UCSD-AML1 (cell line): ENCODE measurements at regions not wholly inside any gene's neighbourhood (a gene's known extent, or its start where the extent isn't known, plus 50 kb on each side); places are given as distances from the start of the nearest gene placed in this dataset.
"Not testable (repeated sequence)": the region's sequence is repeated elsewhere in the genome, so short reads cannot be mapped to it uniquely, and the experiment has no call there.

ENCODE experiments used
- DNase-seq: peaks from one replicate; lab custom pipeline; 2025; ENCODE audit not compliant: unreplicated experiment; lab: John Stamatoyannopoulos, UW

DNA sequence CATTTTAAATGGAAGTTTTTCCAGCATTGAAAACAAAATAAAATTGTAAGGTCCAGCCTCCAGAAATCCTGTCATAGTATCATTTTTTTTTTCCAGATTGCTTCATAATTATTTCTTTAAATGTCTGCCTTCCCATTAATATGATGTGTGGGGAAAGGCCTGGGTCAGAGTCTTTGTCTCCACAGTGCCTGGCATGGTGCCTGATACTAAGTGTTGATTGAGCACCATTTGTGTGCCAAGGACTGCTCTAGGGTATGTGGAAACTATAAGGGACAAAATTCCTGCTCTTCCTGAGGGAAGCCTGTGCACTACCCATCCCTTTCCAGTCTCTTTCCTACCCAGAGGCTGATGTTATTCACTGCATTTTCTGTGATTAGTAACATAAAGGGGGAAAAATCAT is 53.1 kb upstream of the BEND4 start:
- DNase-seq: no peak

DNA sequence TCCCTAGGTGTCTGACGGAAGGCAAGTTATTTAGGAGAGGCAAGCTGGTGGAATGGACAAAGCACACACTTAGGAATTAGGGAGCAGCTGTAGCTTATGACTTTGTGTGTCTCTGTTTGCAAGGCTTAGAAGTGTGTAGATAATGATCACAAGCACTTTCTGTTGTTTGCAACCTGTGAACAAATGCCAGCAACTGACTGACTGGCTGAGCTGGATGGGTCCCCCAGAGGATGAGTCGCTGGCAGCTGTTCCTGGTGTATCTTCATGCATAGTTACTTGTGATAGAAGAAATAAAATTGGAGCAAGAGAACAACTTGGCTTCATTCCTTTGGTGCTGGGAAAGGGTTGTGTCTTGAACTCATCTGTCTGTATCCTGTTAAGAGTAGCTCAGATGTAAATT is 64.2 kb upstream of the BEND4 start:
- DNase-seq: no peak

DNA sequence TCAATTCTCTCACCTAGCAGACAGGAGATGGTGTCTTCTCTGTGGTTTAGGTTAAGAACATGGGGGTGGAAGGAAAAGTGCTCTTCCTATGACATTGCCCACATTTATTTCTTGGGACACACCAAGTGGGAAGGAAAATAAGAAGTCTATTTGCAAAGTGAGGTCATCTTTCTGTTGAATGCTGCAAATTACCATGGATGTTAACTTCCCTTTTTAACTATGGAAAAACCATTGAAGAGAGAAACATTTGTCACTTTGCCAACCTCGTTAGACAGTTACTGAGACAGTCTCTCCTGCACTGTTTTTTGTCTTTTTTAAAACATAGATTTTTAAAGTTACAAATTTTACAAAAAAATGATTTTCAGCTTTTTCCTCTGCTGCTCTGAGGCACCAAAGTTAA is 72.8 kb upstream of the BEND4 start:
- no peak for DNase-seq

DNA sequence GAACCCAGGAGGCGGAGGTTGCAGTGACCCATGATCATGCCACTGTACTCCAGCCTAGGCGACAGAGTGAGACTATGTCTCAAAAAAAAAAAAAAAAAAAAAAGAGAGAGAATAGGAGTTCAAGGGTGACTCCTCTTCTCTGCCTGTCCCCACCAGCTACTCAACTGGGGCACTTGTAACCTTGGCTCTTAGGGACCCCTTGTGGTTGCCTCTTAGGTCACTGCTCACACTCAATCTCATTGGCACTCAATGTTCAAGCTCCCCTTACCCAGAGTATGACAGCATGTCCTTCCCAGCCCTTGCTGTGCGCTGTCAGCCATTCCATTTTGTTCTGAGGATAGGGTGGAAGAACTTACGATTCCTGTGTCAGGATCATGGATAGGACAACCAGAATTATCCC is 82.4 kb upstream of the BEND4 start:
- DNase-seq: no peak

DNA sequence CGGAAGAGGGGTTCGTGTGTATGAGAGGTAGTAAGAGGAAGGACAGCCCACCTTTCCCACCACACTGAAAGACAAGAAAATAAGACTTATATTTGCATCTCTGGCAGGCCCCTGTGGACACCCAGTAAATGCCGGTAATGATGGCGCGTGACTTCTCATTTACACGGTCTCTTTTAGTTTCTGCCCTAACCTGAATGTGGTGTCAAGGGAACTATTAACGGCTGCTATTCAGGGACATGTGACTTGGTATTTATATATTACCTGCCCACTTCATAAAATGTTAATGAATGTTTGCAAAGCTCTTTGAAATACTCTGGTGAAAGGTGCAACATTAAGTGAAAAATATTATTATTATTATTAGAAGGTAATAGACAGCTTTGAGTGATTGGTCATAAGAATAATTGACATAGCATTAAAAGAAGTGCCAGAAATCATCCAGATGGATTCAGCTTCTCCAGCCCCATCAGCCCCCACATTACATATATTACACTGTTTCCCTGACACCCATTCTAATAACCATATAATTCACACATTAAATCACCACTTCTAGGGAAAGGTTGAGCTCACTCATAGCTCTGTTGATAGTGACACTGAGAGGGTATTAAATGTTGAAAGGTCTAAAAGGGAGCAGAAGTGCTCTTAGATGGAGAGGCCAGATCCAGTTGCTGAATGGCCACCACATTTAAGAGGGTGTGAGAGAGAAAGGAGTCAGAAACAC is 83.0 kb upstream of the BEND4 start:
- DNase-seq: no peak

DNA sequence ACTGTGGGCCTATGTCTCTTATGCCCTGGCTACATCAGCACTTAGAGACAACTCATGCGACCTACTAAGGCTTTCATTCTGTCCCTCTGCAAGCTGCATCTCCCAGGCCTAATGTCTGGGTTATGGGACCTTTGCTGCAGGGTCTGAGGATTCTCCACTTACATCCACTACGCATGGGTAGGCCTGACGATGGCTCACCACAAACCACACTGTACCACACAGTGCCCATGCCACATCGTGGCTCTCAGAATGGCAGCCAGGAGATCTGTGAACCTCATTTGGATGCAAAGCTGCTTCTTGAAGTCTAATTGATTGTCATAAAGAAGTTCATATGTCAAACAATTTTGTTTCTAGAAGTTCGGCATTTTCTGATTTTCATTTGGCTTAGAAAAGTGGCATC is 84.6 kb upstream of the BEND4 start:
- no peak for DNase-seq

DNA sequence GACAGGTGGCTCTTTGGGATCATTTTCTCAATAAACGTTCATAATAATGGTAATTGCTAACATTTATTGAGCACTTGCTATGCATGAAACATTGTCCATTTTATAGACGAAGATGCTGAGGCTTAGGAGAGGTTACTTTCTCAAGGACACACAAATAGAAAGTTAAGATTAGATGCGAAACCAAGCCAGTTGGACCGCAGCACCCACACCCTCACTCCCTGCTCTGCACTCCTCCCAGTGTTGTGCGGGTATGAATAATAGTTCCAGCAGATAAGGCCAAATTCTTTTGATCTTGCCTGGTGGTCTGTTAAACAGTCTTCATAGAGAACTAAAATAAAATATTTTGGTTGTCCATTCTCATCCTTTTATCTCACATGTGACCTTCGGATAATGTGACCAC is 85.0 kb upstream of the BEND4 start:
- DNase-seq: no peak

DNA sequence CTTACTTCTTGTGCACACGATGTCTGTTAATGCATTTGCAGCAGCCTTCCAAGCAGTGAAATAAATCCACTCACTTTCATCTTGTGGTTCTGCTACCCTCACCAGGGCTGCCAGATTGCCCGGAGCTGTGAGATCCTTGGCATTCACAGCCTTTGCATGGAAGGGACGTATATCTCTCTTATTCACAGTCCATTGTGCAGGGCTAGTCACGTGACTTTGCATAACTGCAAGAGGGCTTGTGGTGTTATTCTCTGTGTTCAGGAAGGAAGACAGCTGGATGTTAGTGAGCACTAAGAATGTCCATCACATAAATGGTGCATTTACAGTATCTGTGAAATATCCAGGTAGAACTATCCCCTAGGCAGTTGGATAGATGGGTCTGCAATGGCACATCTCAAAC is 96.5 kb upstream of the BEND4 start:
- DNase-seq: no peak

DNA sequence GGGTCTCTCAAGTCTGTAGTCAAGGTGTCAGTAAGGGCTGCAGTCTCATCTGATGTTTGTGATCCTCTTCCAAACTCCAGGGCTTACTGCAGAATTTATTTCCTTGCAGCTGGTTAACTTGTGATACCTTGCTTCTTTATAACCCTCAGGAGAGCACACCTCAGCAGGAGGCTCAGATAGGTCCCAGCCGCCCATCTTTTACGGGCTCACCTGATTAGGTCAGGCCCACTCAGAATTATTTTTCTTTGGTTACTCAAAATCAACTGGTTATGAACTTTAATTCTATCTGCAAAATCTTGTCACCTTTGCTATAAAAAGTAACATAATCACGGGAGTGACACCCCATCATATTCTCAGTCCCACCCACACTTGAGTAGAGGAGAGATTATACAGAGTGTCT is 99.9 kb upstream of the BEND4 start:
- no peak for DNase-seq

DNA sequence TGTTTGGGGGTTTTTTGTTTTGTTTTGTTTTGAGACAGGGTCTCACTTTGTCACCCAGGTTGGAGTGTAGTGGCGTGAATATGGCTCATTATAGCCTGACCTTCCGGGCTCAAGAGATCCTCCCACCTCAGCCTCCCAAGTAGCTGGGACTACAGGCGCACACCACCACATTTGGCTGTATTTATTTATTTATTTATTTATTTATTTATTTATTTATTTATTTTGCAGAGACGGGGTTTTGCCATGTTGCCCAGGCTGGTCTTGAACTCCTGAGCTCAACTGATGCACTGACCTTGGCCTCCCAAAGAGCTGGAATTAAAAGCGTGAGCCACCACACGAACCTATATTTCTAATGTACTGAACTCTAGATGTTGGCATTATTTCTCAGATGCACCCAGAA is 105.2 kb upstream of the BEND4 start:
- not testable (repeated sequence) for DNase-seq

DNA sequence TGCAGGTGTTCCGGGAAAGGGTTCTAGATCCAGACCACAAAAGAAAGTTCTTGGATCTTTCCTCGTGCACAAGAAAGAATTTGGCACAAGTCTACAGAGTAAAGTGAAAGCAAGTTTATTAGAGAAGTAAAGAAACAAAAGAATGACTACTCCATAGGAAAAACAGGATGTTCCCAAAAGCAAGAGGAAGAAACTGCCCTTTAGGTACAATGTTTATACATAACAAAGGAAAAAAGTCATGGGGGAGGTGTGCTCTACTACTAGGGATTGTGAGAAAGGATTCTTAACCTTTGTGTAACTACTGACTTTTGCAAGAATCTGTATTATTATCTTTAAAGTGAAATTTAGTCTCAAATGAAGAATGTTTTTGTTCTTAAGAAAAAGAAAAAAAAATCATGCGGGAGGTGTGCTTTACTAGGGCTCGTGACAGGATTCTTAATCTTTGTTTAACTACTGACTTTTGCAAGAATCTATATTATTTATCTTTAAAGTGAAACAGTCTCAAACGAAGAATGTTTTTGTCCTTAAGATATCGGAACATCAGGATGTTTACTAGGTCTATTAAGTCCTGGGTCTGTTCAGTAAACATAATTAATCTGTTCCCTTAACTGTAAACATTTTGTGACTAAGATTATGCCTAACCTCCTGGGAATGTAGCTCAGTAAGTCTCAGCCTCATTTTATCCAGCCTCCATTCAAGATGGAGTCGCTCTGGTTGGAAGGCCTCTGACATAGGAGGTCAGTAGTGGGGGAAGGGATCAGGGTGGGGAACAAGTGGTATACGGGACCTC is 110.4 kb upstream of the BEND4 start:
- DNase-seq: no peak

DNA sequence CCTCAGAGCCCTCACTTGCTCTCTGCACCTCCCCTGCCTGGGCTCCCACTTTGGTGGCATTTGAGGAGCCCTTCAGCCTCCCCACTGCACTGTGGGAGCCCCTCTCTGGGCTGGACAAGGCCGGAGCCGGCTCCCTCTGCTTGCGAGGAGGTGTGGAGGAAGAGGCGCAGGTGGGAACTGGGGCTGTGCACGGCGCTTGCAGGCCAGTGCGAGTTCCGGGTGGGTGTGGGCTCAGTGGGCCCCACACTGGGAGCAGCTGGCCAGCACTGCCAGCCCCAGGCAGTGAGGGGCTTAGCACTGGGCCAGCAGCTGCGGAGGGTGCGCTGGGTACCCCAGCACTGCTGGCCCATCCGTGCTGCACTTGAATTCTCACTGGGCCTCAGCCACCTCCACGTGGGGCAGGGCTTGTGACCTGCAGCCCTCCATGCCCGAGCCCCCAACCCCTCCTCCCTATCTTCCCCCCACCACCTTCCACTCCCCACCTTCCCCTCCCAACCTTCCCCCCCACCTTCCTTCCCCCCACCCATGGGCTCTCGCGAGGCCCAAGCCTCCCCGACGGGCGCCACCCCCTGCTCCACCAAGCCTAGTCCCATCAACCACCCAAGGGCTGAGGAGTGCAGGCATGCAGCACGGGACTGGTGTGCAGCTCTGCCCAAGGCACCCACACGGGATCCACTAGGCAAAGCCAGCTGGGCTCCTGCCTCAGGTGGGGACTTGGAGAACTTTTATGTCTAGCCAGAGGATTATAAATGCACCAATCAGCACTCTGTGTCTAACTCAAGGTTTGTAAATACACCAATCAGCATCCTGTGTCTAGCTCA is 113.5 kb upstream of the BEND4 start:
- DNase-seq: no peak

DNA sequence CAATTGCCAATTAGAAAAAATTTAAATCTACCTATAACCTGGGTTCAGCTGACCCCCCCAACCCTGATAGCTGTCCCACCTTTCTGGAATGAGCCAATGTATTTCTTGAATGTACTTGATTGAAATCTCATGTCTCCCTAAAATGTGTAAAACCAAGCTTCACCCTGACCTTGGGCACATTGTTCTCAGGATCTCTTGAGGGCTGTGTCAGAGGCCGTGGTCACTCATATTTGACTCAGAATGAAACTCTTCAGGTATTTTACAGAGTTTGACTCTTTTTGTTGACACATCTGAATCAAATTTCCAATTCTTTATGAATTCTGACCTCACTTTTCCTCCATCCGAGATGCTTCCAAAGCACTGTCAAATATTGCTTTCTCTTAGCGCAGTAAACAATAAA is 115.3 kb upstream of the BEND4 start:
- DNase-seq: no peak

DNA sequence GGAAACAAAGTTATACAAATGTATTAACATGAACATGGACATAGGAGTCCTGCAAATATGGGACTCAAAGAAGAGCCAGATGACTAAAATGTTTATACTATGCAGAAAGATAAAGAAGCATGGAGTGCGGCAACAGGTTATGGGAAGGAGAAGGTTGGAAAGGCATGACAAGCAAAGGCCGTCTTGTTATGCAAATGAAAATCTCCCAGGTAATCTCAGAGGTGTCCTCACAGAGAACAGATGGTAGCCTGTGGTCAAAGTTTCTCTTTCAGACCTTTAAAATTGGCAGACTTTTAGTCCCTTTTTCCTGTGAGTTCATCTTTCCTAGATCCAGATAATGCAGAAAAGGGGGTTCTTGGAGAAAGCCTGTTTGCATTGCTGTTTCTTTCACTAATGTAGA is 116.4 kb upstream of the BEND4 start:
- DNase-seq: no peak

DNA sequence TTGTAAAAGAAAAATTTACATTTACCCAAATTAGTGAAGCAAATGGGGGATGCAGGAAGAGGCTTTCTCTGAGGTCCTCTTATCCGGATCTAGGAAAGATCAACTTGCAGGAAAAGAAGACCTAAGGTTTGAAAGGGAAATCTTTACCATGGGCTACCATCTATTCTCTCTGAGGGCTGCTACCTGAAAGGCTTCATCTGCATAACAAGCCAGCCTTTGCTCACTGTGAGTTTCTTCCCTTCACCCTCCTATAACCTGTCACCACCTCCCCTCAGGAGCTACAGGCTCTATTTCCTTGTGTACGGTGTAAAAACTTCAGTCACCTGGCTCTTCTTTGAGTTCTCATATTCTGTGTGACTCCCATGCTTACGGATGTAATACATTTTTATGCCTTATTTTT is 118.6 kb upstream of the BEND4 start:
- no peak for DNase-seq

DNA sequence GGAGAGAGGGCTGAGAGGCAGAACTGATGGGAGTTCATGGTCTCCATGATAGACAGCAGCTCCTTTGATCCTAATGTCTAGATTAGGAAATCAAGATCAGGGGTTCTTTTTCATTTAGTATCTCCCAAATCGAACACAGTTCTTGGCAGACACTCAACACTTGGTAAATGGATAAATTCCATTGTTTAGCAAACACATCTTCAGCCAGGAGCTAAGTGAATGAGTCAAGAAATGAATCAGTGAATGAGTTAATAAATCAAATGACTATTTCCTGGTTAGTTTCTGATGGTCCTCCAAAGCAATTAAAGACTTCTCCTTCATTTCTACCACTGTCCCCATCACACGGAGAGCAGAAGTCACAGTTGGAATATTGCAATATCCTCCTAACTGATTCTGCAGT is 120.0 kb upstream of the SHISA3 start:
- DNase-seq: no peak

DNA sequence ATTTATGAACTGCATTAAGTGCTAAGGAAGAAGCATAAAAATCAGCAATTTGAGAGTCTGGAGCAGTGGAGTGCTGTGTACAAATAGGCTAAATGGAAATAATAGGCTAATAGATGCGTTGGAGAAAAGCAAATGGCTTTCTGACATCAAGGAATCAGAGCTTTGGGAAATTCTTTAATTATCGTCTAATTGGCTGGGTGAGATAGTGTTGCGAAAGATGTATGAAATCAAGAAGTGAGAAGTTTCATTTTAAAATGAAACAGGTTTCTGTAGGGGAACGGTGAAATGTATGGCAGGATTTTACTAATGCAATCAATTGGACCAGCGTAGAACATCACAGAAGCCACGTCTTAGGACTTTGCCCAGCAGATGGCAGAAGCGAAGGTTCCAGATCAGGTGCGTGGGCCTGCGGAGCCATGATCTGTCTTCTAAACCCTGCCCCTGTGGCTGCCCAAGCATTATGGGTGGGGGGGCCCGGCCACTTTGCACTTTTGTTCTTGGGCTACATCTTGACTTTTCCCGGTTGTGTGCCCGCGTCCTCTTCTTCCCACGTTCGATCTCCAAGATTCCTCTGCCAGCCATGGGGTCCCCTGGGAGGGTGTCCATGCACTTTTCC is 118.5 kb upstream of the SHISA3 start:
- DNase-seq: no peak

DNA sequence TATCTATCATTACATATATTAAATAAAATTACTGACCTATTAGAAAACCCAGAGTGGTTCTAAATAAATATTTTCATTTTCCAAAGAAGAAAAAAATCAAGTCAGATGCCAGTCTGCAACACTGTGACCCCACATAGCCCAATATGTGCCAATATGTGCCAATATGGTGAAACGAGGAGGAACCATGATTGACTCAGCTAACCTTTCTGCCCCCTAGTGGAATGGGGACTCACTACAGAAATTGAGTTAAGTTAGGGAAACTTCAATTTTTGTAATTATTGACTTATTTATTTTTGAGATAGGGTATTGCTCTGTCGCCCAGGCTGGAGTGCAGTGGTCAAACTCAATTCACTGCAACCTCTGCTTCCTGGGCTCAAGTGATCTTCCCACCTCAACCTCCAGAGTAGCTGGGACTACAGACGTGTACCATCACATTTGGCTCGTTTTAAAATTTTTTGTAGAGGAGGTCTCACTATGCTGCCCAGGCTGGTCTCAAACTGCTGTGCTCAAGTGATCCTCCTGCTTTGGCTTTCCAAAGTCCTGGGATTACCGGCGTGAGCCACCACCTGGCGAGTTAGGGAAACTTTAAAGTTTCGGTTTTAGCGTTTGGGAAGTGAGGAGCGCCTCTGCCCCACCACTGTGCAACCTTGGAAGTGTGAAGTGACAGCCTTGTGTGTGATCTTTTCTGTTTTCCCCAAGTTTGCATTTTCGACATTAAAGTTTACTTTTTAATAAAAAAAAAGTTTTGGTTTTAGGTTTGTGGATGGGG is 116.8 kb upstream of the SHISA3 start:
- DNase-seq: no peak

DNA sequence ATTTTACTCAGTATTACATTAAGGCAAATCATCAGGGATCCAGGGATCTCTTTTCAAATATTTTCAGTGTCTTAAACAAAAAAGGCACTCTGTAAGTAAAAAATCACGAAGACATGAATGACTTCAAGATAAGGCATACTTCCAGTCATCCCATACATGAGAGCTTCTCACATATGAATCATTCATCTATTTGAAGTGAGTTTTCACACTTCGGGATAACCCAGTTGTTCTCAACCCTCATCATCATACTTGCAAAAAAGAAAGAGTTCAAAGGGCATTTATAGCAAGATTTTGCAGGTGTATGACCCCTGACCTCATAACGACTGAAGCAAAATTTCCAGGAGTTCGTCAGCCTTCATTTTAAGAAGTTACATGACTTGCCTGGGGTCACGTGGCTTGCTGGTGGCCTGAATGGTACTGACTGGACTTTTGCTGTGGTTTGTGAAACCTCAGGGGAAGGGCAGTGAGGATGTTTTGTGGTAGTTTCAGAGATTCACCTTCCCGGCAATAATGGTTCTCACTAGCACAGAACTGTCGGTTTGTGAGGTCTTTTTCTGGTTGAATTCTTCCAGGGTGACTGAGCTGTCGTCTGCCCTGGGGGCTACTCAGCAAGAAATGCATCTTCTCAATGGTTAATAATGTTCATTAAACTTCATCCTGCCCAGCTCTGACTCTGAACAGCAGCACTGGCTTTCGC is 115.8 kb upstream of the SHISA3 start:
- DNase-seq: no peak
